Nephron (organoid): ENCODE measurements at regions not wholly inside any gene's neighbourhood (a gene's known extent, or its start where the extent isn't known, plus 50 kb on each side); places are given as distances from the start of the nearest gene placed in this dataset.
"Not testable (repeated sequence)": the region's sequence is repeated elsewhere in the genome, so short reads cannot be mapped to it uniquely, and the experiment has no call there.

ENCODE experiments used
- H3K27ac Mint-ChIP-seq, 3 experiments: 2 replicates each; pipeline ENCODE4 v1.8.0; 2020; ENCODE audit warnings: mixed read lengths in 3 of 3, mild to moderate bottlenecking in 2 of 3, moderate library complexity in 1 of 3
- H3K27me3 Mint-ChIP-seq: 2 replicates; pipeline ENCODE4 v1.8.0; 2021; ENCODE audit warnings: low read depth, mild to moderate bottlenecking, moderate library complexity, mixed read lengths
- H3K36me3 Mint-ChIP-seq: 2 replicates; pipeline ENCODE4 v1.8.0; 2020; ENCODE audit warnings: low read depth, mixed read lengths
- H3K4me1 Mint-ChIP-seq: 2 replicates; pipeline ENCODE4 v1.8.0; 2020; ENCODE audit warnings: mixed read lengths
- H3K4me3 Mint-ChIP-seq, 3 experiments: 2 replicates each; pipeline ENCODE4 v1.8.0; 2020; ENCODE audit warnings: mild to moderate bottlenecking in 3 of 3, mixed read lengths in 3 of 3, moderate library complexity in 2 of 3
- H3K9me3 Mint-ChIP-seq: 2 replicates; pipeline ENCODE4 v1.8.0; 2020; ENCODE audit warnings: mixed read lengths
- TF ChIP-seq, protein P1 (sequence below), 3 experiments: fragments of 200-600 bp; sonication (generic); IDR thresholded peaks; one replicate each; pipeline ENCODE4 v1.5.0; 2021; ENCODE audit warnings: antibody characterized with exemption in 3 of 3; ENCODE audit not compliant: unreplicated experiment in 3 of 3

DNA sequence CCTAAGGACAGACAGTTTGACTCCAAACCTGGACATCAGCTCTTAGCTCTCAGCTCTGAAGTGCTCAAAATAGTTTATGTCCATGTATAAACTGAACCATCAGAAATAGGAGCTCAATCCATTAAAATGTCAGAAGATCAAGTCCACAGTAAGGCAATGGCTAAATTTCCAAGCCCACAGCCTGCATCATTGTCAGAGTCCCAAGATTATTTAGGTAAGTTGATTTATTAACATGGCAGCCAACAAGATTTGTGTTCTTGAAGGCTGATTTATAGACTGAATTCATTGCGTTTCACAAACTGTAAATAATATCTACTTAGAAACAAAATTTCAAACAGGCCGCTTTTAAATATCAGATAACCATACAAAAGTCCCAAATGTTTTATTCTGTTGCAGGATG, 286.5 kb upstream of the ADGRL3 start:
- TF ChIP-seq, protein P1, sequence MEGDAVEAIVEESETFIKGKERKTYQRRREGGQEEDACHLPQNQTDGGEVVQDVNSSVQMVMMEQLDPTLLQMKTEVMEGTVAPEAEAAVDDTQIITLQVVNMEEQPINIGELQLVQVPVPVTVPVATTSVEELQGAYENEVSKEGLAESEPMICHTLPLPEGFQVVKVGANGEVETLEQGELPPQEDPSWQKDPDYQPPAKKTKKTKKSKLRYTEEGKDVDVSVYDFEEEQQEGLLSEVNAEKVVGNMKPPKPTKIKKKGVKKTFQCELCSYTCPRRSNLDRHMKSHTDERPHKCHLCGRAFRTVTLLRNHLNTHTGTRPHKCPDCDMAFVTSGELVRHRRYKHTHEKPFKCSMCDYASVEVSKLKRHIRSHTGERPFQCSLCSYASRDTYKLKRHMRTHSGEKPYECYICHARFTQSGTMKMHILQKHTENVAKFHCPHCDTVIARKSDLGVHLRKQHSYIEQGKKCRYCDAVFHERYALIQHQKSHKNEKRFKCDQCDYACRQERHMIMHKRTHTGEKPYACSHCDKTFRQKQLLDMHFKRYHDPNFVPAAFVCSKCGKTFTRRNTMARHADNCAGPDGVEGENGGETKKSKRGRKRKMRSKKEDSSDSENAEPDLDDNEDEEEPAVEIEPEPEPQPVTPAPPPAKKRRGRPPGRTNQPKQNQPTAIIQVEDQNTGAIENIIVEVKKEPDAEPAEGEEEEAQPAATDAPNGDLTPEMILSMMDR (IDR thresholded peaks at IDR 0.05; ENCODE audit: unreplicated experiment in 3 of 3) = no peak
- H3K27ac Mint-ChIP-seq = peak overlapping the region in 1 of 3 experiments; percentile 16
- peaks cover 11% of the 10 kb centered on the region for H3K9me3 Mint-ChIP-seq
- peaks cover 6% of the 10 kb centered on the region for H3K4me1 Mint-ChIP-seq
- no peaks in the 10 kb centered on the region for H3K27me3 Mint-ChIP-seq
- no peak overlapping the region for H3K4me3 Mint-ChIP-seq
- no peaks in the 10 kb centered on the region for H3K36me3 Mint-ChIP-seq

DNA sequence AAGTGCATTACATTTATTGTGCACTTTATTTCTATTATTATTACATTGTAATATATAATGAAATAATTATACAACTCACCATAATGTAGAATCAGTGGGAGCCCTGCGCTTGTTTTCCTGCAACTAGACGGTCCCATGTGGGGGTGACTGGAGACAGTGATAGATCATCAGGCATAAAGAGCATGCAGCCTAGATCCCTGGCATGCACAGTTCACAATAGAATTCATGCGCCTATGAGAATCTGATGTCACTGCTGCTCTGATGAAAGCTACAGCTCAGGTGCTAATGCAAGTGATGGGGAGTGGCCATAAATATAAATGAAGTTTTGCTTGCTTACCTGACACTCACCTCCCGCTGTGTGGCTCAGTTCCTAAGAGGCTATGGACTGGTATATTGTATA, 278.4 kb upstream of the ADGRL3 start:
- H3K27me3 Mint-ChIP-seq, H3K36me3 Mint-ChIP-seq, H3K4me1 Mint-ChIP-seq, H3K4me3 Mint-ChIP-seq, H3K9me3 Mint-ChIP-seq, H3K27ac Mint-ChIP-seq: not testable (repeated sequence)

DNA sequence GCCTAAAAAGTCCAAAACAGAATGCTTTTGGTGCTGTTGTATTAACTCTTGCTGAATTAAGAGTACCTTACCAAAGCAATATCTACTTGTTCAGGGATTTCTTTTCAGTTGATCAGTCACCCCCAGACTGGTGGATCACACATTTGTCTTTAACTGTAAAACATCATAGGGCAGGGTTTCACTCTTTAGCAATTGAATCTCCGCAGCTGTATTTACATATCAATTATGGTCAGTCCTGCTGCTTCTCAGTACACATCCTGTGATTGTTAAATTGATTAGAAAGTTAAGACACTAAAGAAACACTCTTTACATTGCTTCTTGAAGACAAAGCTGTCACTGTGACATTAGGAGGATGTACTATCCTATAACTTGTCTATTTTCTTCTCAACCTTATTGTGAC, 277.1 kb upstream of the ADGRL3 start:
- no peak overlapping the region for H3K27ac Mint-ChIP-seq
- H3K27me3 Mint-ChIP-seq = no peaks in the 10 kb centered on the region
- no peak overlapping the region for H3K4me3 Mint-ChIP-seq
- TF ChIP-seq, protein P1 (IDR thresholded peaks at IDR 0.05; ENCODE audit: unreplicated experiment in 3 of 3) = no peak
- no peaks in the 10 kb centered on the region for H3K4me1 Mint-ChIP-seq
- H3K36me3 Mint-ChIP-seq = no peaks in the 10 kb centered on the region
- H3K9me3 Mint-ChIP-seq = no peaks in the 10 kb centered on the region

DNA sequence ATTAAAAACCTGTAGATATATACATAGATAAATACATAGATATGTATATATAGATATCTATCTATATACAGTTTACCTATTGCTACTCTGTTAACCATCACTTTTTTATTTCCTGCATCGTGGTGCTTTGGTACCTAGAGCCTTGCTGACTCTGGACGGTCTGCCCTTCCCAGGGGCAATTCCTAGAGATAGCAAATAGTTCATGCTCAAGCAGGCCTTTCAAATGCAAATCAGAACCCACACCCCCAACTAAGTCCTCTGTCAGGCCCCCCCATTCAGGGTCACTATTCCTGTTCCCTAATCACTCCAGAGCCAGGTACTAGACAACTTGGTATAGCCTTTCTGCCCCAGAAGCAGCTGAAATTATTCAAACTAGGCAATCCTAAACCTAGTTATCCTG, 273.5 kb upstream of the ADGRL3 start:
- Mint-ChIP-seq H3K4me1 (no peaks in the 10 kb centered on the region), H3K9me3 (no peaks in the 10 kb centered on the region), H3K4me3 (no peak overlapping the region), H3K36me3 (no peaks in the 10 kb centered on the region), H3K27me3 (peaks cover 3% of the 10 kb centered on the region), H3K27ac (no peak overlapping the region)
- TF ChIP-seq, protein P1 (IDR thresholded peaks at IDR 0.05; ENCODE audit: unreplicated experiment in 3 of 3) = no peak

DNA sequence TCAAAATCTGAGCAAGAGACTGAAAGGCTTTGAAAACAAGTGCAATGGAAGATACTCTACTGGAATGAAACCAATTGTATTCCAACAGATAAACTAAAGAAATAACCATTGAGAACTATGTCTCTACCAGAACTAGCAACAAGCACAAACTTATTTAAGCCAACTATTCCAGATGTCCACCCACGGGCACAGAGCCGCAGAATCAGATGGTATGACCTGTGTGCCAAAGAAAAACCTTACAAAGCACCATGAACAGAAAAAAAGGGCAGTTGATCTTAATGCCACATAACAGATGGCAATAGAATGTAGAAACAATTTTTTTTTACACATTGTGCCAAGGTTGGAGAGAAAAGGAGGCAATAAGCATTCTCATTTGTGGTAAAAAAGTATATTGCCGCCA, 269.3 kb upstream of the ADGRL3 start:
- Mint-ChIP-seq H3K27ac (no peak overlapping the region), H3K36me3 (no peaks in the 10 kb centered on the region), H3K4me1 (no peaks in the 10 kb centered on the region), H3K4me3 (no peak overlapping the region), H3K27me3 (peaks cover 3% of the 10 kb centered on the region), H3K9me3 (no peaks in the 10 kb centered on the region)
- TF ChIP-seq, protein P1 (IDR thresholded peaks at IDR 0.05; ENCODE audit: unreplicated experiment in 3 of 3) = no peak

DNA sequence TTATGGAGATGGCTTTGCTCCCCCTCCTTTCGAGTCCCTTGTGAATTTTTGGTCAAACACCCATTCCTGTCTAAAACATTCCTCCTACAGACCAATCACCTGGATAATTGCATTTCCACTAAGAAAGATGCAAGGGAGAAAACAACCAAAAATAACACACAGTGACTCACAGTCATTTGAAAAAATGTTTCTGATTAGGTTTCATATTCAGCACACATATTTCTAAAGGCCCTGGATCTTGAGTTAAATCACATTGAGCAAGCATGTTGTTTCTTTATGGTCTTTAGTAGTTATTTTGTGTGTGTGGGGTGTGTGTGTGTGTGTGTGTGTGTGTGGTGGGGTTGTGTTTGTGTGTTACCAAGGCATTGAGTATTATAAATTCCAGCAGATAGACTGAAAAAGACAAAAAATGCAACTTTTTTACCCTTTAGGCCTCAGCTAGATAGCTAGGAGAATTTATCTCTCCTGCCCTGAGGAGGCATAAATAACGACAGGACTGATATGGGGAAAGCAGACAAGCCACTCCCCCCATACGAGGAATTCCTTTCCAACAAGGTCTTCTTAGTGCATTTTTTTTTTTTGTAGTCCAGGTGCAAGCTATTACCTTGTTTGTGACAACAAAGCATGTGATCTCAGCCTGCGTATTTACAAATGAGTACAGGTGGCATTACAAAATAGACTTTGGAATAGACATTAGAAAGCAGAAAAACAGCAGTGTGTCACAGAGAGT, 265.4 kb upstream of the ADGRL3 start:
- Mint-ChIP-seq H3K36me3 (no peaks in the 10 kb centered on the region), H3K4me1 (no peaks in the 10 kb centered on the region), H3K27me3 (no peaks in the 10 kb centered on the region), H3K4me3 (no peak overlapping the region), H3K27ac (peak overlapping the region; percentile 11 to 73 (median 12)), H3K9me3 (no peaks in the 10 kb centered on the region)
- TF ChIP-seq, protein P1 (IDR thresholded peaks at IDR 0.05; ENCODE audit: unreplicated experiment in 3 of 3) = no peak
